ENCODE measurements at regions not wholly inside any gene's neighbourhood (a gene's known extent, or its start where the extent isn't known, plus 50 kb on each side); places are given as distances from the start of the nearest gene placed in this dataset.

- no peak for TF ChIP-seq PBX3 (CRISPR knock-in tag; IDR thresholded peaks at IDR 0.05; ENCODE audit: borderline replicate concordance)
Measured at GRCh38 chr17:62882284-62882683, 74.2 kb upstream of the MARCHF10 start (continued).

GRCh38 chr17:62880120-62880519 is 72.0 kb upstream of the MARCHF10 start:
- intact Hi-C loops (cut with micrococcal nuclease; ENCODE audit: unreplicated experiment) (no loop called here), in situ Hi-C loops (cut with HindIII; ENCODE audit: extremely low pct_ligation_motif_present, low pct_unique_long_range_greater_than_20kb) (no loop called here)
- Histone ChIP-seq H3K36me3 (replicated peaks in 1 of 2; ENCODE audit: control insufficient read depth in 1 of 2, insufficient read depth in 2 of 2, low read length in 2 of 2) (no peaks in the 10 kb centered on the region), H3K27me3 (ENCODE audit: control insufficient read depth in 1 of 2, insufficient read depth in 2 of 2, low read length in 2 of 2) (peaks cover 0 to 3% of the 10 kb centered on the region in 2 experiments; a peak in 2 of 5 replicates), H3K4me2 (ENCODE audit: low read depth, low read length) (no peak overlapping the region), H4K20me1 (ENCODE audit: insufficient read depth, low read length) (no peaks in the 10 kb centered on the region), H3K4me3 (replicated peaks in 1 of 3; ENCODE audit: insufficient read depth in 1 of 3, low read depth in 2 of 3, low read length in 3 of 3) (no peak overlapping the region), H3K79me2 (ENCODE audit: insufficient read depth, low read length) (no peaks in the 10 kb centered on the region), H3K9ac (ENCODE audit: insufficient read depth, low read depth, low read length) (no peak overlapping the region), H3K9me3 (ENCODE audit: low read length) (no peaks in the 10 kb centered on the region), H3K27ac (ENCODE audit: extremely low read length, insufficient read depth, low read length) (no peak overlapping the region), H3K4me1 (ENCODE audit: insufficient read depth, low read length) (no peaks in the 10 kb centered on the region), H2AFZ (ENCODE audit: low read length) (no peak overlapping the region)
- ChIA-PET CTCF (ENCODE audit: low intra/inter-chr PET ratio, low total read pairs) (no interaction called here), POLR2A (no interaction called here)
- no peak for ATAC-seq
- BruUV-seq (replicated peaks), result no TSS peak
- TF ChIP-seq PRDM15 (CRISPR knock-in tag; IDR thresholded peaks at IDR 0.05) (no peak), RNF219 (CRISPR knock-in tag; IDR thresholded peaks at IDR 0.05) (no peak), MLXIP (CRISPR knock-in tag; IDR thresholded peaks at IDR 0.05; ENCODE audit: borderline replicate concordance) (no peak), PRMT3 (CRISPR knock-in tag; IDR thresholded peaks at IDR 0.05; ENCODE audit: borderline replicate concordance, low read depth) (no peak), SPEN (CRISPR knock-in tag; IDR thresholded peaks at IDR 0.05; ENCODE audit: low read depth) (no peak)
- no peak for DNase-seq (ENCODE audit: low spot score)
- FAIRE-seq, result no peak
